ENCODE measurements at regions not wholly inside any gene's neighbourhood (a gene's known extent, or its start where the extent isn't known, plus 50 kb on each side); places are given as distances from the start of the nearest gene placed in this dataset.

GRCh38 chr5:174412374-174412773 is 312.0 kb upstream of the MSX2 start:
- peak; percentile 32 for DNase-seq (ENCODE audit: low spot score)

- peak; percentile 9 for DNase-seq (ENCODE audit: low spot score)
Observed at GRCh38 chr5:174412941-174413340, 311.4 kb upstream of the MSX2 start.

DNA sequence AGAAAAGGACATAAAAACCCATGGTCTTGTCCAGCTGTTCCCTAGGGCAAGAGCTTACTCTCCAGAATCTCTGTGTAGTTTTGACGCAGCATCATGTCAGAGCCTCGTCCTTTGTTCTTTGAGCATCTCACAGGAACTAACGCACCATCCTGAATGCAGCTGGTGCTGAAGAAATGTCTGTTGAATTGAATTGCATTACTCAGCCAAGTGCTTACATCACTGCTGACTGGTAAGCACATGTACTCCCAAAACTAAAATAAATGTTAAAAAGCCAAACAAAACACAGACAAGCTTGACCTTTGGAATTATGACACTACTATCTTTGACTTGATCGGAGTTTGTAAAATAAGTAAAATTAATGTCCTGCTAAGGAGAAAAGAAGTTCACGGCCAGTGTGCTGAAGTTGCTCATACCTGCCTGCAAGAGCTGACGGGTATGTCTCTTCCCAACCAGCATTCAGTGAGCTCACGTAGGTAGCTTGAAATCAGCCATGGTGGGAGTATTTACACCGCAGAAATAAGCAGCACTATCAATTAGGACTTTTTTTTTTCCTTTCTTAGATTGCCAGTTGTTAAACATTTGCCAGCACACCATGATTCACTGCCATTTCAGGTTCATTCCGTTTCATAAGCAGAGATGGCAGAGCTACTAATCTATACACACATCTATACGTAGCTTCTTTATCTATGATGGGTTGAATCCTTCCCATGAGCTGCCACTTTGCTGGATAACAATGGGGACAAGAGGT is 310.6 kb upstream of the MSX2 start:
- peak; percentile 22 for DNase-seq (ENCODE audit: low spot score)

- DNase-seq (ENCODE audit: low spot score) = peak; percentile 9
Observed at GRCh38 chr5:174414315-174414710, 310.1 kb upstream of the MSX2 start.

DNA sequence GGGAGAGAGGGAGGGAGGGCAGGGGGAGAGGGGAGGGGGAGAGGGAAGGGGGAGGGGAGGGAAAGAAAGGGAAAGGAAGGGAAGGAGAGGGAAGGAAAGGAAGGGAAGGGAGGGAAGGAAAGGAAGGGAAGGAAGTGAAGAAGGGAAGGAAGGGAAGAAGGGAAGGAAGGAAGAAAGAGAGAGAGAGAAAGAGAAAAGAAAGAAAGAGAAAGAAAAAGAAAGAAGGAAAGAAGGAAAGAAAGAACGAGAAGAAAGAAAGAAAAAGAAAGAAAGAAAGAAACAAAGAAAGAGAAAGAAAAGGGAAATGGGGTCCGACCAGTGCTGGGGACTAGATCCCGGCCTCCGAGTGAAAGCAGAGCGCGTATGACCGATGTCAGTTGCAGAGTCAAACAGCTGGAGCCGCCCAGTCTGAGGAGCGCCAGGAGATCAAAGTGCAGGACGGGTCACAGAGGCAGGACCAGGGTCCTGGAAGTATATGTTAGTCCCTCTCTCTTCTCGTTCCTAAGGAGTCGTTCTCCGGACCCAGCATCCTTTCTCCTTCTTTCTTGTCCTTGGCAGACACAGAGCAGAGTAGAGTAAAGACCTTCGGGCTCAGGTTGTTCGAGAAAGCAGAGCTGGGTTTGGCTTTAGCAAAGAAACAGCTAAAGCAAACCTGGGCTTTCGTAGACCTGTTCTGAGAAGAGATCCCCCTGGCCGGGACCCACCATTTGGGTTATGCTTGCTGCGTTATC is 305.4 kb upstream of the MSX2 start:
- no peak for DNase-seq (ENCODE audit: low spot score)

- DNase-seq (ENCODE audit: low spot score) = peak; percentile 80
Observed at GRCh38 chr5:174419540-174420132, 304.7 kb upstream of the MSX2 start.

DNA sequence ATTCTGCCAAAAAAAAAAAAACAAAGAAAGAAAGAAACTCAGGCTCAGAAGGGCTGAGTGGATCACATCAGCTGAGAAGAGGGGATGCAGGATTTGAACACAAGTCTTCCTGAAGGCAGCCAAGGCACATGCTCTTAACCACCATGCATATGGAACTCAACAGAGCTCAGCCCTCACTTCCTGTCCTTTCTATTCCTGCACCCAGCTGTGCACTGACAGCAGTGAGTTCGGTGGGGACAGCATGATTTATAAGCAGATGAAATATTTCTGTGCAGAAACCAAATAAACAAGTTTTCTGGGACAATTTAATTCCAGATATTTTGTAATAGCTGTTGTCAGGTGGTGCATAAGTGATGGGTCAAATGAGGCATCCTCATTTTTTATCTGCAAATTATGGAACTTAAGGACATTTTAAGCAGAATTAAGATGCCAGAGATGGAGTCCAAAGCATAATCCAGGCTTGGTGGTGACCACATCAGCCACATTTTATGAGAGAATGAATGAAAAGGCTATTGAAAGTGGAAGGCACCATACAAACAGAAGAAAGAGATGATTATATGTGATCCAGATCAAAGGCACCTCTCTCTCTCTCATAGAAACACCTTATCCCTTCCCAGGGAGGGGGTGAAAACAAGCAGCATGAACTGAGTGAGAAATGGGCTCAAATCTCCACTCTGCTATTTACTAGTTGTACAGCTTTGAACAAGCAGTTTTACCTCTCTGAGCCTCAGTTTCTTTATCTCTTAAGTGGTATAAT is 303.6 kb upstream of the MSX2 start:
- no peak for DNase-seq (ENCODE audit: low spot score)

DNA sequence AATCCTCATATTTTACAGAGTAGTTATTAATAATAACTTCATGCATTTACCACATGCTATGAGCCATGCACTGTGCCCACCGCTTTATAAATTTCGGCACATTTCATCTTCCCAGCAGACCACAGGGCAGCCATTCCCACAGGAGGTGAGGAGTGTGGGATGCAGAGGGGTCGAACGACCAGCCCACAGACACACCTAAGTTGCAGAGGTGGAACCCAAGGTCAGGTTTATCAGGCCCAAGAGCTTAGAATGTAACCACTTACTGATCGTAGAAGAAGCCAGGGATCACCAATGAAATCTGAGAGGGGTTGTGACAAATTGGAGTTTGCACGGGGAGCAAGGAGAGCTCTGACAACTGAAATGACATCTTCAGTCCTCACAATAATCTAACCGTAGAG is 303.0 kb upstream of the MSX2 start:
- DNase-seq (ENCODE audit: low spot score) = no peak

- no peak for DNase-seq (ENCODE audit: low spot score)
Observed at GRCh38 chr5:174423558-174423957, 300.8 kb upstream of the MSX2 start.

DNA sequence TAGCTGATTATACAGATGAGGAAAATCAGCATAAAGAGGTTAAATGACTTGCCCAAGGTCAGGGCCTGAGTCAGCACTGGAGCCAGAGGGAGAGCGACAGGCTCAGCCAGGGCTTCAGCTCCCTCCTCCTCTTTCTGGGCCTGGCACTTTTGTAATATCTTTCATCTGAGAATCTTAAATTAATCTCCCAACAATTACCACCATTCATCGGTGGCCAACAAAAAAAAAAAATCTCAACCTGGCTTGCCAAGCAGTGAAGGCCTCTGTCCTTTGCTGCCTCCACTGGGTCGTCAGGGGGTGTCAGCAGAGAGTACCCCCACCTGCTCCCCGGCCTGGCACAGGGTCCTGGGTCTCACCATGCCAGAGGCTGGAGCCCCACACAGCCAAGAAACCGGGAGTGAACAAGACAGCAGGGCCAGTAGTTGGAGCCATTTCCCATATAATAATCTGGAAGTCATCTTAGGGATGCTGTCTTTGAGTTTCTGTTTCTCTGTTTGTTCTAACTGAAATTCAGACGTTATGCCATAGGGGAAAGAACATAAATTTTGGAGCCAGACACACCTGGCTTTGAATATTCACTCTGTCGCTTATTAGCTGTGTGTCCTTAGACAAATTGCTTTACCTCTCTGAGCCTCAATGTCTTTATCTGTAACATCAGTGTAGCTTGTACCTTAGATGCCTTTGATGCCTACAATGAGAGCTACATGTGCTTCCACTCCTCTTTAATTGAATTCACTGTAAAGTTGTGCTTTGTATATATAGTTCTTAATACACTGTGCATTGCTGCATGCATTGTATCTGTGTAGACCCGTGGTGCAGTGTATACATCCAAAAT is 299.9 kb upstream of the MSX2 start:
- no peak for DNase-seq (ENCODE audit: low spot score)

- no peak for DNase-seq (ENCODE audit: low spot score)
Observed at GRCh38 chr5:174425271-174425963, 299.0 kb upstream of the MSX2 start.

GRCh38 chr5:174425964-174426290 is 298.5 kb upstream of the MSX2 start:
- no peak for DNase-seq (ENCODE audit: low spot score)

GRCh38 chr5:174426388-174426787 is 298.0 kb upstream of the MSX2 start:
- DNase-seq (ENCODE audit: low spot score) = no peak

DNA sequence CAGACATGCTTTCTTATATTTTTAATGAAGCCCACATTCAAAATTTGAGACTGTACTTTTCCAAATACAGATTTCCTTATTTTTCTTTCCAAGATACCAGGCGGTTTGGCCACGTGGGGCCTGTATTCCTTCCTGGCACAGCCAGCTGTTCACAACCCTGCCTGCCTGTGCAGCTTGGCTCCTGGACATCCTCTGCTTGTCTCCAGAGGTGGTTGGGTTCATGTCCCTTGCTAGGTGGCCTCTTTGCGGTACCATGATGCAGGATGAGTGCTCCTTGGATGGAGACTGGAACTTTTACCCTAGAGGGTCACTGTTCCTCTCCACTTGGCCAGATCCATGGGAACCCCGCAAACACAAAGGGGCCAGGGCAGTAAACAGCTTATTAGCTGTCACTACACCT is 297.5 kb upstream of the MSX2 start:
- DNase-seq (ENCODE audit: low spot score) = no peak

DNA sequence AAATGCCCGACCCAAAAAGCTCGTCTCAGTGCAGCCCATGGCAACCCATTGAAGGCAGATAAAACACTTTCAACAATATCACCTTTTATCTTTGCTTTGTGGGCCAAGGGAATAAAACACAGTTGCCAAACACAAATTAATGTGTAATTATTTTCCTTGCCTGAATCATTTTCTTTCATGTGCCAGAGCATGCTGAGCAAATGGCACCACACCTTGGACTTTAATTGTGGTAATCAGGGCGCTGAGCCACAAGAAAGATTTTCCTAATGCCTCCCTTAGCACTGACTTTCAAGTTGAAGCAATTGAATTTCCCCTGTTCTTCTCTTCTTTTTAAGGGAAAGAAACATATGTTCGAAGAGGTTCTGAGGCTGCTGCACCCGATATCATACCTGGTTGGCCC is 297.1 kb upstream of the MSX2 start:
- DNase-seq (ENCODE audit: low spot score) = no peak

DNA sequence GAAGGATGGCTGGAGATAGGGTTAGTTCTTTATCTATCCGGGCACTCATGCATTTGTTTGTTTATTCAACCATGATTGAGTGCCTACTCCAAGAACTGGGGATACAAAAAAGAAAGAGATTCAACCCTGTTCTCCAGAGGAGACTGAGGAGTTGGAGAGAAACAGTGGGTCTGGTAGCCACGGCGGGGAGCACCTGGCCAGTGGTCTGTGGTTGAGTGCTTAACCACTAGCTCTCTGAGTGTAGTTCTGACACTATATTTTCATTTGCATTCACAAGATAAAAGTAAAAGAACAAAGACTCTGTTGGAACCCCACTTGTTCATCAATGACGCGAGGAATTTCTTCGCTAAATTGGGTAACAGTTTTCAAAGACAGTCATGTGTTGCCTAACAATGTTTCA is 295.5 kb upstream of the MSX2 start:
- DNase-seq (ENCODE audit: low spot score) = no peak

DNA sequence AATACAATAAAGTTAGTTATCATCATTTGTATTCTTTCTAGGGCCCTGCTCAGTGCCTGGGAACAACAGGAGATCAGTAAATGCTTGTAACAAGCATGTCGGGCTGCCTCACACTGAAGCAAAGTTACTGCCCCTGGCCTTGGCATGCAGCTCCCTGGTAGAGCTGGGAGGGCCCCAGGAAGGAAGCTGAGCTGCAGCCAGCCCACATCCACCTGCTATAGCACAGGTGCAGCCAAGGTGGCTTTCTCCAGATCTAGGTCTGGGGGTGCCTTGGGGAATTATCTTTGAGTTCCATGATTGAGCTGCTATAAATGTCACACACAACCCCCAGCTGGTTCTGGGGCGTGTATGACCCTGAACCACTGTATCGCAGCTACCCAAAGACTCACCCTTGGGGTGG is 293.4 kb upstream of the MSX2 start:
- DNase-seq (ENCODE audit: low spot score) = no peak

- no peak for DNase-seq (ENCODE audit: low spot score)
Observed at GRCh38 chr5:174431504-174431903, 292.9 kb upstream of the MSX2 start.

- no peak for DNase-seq (ENCODE audit: low spot score)
Observed at GRCh38 chr5:174433098-174433497, 291.3 kb upstream of the MSX2 start.

DNA sequence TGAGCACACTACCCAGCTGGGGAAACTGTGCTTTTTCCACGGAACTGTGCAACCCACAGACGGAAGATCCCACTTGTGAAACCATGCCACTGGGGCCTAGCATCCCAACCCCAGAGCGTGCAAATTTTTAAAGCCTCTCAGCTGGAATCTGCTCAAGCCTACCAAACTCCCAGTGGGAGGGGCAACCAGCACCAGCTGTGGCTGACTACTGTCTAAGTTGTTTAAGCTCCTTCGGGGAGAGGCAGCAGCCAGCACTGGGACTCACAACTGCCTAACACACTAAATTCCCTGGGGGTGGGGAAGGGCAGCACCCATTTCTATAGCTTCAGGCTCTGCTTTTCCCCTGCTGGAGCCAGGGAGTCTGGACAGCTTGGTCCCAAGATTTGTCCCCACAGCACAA is 287.6 kb upstream of the MSX2 start:
- no peak for DNase-seq (ENCODE audit: low spot score)

DNA sequence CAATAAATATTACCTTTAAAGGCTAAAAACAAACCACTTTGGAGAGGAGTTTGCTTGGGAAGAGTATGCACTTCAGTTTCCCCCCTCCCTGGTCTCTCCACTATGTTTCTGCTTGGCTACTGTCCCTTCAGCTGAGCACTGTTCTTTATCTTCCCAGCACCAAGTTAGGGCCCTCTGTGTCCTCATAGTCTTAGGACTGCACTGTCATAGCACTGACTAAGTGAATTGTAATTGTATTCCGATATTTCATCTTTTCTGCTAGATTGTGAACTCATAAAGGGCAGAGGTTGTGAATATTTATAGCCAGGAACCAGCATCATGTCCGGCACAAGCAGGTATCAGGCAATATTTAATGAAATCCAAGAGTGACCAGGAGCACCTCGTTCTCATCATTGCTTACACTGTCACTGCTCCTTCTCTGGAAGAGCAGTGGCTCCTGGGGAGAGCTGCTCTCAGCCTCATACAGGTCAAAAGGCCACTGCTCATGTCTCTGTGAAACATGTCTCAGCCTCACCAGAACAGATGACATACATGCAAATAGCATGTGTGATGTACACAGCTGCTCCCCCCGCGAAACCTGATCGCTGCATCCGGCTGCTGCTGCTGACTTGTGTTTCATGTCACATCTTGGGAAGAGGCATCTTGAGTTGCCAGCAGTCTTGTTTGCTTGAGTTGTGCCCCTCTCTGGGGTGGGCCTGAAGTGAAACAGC is 279.7 kb upstream of the MSX2 start:
- no peak for DNase-seq (ENCODE audit: low spot score)

Measured in kidney tubule cell (primary cell).